NCI-H1436 (cell line): ENCODE measurements at regions not wholly inside any gene's neighbourhood (a gene's known extent, or its start where the extent isn't known, plus 50 kb on each side); places are given as distances from the start of the nearest gene placed in this dataset.

Experiments used
- DNase-seq: peaks from one replicate; lab custom pipeline; 2025; lab: John Stamatoyannopoulos, UW

DNA sequence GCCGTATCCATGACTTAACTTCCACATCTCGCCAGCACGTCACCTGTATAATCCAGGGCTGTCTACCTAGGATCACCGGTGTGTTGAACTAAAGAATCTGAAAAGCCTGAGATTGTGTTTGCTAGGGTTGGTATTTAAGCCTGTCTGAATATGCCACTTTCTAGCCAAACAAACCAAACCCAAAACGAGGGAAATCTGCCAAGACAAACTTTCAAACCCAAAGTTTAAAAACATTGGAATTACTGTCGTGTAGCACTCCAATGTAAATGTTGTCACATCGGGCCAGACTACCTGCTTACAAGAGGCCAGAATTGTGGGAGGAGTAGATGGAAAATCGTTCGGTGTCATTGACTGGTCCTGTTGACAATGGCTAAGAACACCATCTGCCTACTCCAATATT, 747.8 kb downstream of the EFNB2 start:
- DNase-seq: no peak

DNA sequence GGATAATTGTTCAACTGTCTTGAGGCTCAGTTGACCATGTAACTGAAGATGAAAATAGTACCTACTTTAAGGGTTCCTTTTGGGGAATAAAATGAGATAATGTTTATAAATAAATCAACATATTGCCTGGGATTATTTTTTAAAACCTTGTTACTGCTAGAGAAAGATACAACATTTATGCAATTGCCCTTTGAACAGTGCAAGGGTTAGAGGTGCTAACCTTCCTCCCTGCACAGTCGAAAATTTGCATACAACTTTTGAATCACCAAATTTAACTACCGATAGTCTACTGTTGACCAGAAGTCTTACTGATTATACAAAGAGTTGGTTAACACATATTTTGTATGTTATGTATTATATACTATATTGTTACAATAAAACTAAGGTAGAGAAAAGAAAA, 750.0 kb downstream of the EFNB2 start:
- DNase-seq: no peak

GRCh38 chr13:105783261-105783660, 752.2 kb downstream of the EFNB2 start:
- DNase-seq: no peak

DNA sequence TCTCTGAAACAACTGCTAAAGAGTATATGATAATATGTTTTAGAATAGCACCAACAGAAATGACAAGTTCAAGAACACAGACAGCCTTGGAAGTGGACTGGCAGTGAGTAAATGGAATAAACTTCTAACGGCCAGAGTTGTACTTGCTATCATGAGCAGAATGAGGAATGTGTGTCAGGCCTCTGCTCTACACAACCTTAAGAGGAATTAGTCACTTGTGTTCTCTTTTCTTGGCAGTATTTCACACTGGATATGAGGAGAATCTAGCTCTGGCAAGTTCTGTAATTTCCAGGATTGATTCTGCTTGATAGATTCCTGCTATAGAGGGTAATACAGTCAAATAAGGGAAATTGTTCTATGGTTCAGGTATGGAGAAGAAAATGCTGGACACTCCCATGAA, 757.3 kb downstream of the EFNB2 start:
- no peak for DNase-seq

DNA sequence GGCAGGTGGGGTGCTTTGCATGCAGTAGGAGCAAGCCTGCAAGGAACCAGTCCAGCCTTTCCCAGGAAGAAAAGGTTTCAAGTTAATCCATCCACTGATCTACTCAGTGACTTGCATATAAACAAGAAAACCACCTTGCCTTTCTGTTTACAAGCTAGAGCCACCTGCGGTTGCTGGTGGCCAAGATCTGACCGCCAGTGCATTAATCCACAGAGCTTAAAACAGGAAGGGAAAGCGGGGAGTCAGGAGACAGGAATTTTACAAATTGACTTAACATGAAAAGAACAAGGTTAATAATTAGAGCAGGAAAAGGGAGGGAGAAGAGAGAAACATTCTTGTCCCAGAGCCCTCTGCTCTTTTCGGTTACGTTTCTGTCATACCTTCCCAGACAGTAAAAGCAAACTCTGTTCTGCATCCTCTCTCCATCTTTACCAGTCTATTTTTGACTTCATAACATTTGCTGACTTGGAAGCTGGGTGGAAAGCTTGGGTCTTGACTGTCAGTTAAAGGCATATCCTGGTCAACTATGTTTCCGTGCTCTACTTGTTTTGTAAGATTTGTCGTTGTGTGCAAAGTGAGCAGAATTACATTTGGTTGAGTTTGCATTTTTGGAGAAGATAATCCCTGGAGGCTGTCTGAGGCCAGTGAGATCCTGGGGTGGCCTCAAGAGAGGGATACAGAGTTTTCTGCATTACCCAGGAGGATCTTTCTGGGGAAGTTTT, 760.6 kb downstream of the EFNB2 start:
- DNase-seq: no peak

- DNase-seq: peak; percentile 10
Measured at GRCh38 chr13:105773863-105774538, 761.5 kb downstream of the EFNB2 start.

- no peak for DNase-seq
Measured at GRCh38 chr13:105773241-105773640, 762.2 kb downstream of the EFNB2 start.

GRCh38 chr13:105764486-105764885, 771.0 kb downstream of the EFNB2 start:
- DNase-seq: no peak

- DNase-seq: no peak
Measured at GRCh38 chr13:105763851-105764250, 771.6 kb downstream of the EFNB2 start.

DNA sequence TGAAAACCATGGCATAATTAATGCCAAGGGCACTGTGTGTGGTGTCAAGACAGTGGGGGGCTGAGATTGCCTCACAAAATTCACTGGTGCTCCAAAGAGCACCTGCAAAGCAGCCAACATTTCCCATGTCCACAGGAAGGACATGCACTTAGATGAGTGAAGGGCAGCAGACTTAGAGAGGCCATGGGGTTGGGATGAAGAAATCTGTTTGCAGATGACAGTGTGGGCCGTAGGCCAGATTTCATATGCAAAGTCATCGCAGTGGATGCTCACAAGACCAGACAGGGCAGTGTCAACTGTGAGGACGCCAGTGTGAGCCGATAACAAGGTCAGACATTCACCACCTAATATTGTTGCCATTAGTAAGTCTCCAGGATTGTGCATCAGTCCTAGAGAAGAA, 773.4 kb downstream of the EFNB2 start:
- no peak for DNase-seq

GRCh38 chr13:105758918-105759860, 776.3 kb downstream of the EFNB2 start:
- DNase-seq: peak; percentile 26

DNA sequence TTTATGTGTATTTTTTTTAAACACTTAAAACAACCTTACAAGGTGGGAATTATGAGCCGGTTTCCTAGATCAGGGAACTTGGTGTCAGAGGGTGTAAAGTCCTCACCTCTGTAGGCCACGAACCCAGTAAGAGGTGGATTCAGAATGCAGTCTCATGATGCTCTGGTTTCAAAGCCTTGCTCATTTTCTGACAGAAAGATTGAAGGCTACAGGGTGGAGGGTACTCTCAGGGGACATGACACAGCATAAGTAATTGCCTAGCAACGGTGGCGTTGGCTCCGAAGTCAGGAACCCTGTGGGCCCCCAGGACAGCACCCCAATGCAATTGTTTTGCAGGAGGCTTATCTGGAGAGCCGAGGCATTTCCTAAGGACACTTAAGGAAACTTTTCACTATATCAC, 794.7 kb downstream of the EFNB2 start:
- peak; percentile 55 for DNase-seq

GRCh38 chr13:105737688-105738087, 797.8 kb downstream of the EFNB2 start:
- no peak for DNase-seq

GRCh38 chr13:105735281-105735680, 800.2 kb downstream of the EFNB2 start:
- DNase-seq: peak; percentile 34

GRCh38 chr13:105732806-105733529, 802.5 kb downstream of the EFNB2 start:
- DNase-seq: no peak

GRCh38 chr13:105725887-105726286, 809.6 kb downstream of the EFNB2 start:
- DNase-seq: no peak

DNA sequence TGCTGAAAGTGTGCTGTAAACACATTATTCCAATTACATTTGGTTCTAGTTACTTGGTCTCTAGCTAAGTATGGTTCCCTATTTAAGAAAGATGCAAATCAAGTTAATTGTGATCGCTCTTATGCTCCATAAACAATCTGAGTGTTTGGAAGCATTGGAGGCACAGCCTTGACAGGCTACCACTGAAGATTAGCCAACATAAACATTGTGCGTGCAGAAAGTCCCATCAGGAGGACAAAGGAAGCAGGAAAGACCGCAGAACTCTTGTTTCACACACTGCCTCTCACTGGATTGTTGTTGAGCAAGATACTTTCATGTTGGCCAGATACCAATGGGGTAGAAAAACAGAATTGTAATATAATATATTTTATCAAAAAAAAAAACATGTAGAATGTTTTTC, 814.4 kb downstream of the EFNB2 start:
- DNase-seq: no peak

GRCh38 chr13:105719859-105720258, 815.6 kb downstream of the EFNB2 start:
- DNase-seq: no peak

DNA sequence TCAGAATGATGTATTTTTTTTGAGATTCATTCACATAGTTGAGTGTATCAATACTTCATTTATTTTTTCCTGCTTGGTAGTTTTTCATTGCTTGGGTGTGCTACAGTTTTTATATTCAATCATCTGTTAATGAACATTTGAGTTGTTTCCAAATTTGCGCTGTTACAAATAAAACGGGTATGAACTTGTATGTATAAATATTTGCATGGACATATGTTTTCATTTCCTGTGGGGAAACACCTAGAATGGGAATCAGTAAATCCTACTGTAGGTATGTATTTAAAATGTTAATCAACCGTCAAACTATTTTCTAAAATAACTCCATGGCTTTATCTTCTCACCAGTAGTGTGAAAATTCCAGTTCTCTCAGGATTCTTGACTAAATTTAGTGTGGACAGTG, 826.3 kb downstream of the EFNB2 start:
- DNase-seq: no peak

- no peak for DNase-seq
Measured at GRCh38 chr13:105703843-105704242, 831.6 kb downstream of the EFNB2 start.

DNA sequence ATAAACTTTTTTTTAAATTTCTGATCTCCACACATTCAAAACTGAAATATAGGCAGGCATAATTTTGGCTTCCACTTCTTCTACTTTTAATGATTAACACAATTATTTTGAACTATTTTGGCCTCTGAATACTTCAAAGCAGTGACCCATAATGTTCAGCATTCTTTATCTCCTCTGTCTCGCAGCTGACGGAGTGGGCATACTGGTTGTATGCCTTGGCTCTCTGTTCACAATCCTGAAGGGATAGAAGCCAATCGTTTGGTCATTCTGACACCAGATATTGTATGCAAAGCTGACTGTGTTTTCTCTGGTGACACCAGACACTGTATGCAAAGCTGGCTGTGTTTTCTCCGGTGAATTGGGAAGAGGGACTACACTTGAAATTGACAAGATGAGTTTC, 833.0 kb downstream of the EFNB2 start:
- DNase-seq: no peak

- no peak for DNase-seq
Measured at GRCh38 chr13:105692769-105693168, 842.7 kb downstream of the EFNB2 start.
